Glomerular visceral epithelial cell (primary cell): ENCODE measurements at regions not wholly inside any gene's neighbourhood (a gene's known extent, or its start where the extent isn't known, plus 50 kb on each side); places are given as distances from the start of the nearest gene placed in this dataset.

ENCODE experiments used
- DNase-seq: peaks from one replicate; pipeline ENCODE4 v3.0.0-alpha.2; 2016; ENCODE audit errors: extremely low spot score

DNA sequence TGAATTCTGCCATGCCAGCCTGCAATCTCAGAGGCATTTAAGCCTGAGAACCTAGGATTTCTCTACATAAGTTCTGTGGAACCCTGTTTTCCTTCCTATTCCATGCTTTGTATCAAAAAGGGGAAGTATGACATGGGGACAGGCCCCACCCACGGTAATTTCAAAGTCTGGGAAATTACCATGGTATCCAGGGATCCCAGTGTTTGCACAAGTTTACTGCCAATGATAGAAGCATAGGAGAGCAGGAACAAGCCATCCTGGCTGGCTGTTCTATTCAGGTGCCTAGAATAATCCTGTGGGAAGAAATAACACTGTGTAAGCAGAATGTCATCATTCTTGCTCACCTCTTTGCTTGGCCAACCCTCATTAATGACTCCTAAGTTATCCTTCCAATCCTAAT is 53.8 kb upstream of the ATP1B1 start:
- DNase-seq, result no peak

DNA sequence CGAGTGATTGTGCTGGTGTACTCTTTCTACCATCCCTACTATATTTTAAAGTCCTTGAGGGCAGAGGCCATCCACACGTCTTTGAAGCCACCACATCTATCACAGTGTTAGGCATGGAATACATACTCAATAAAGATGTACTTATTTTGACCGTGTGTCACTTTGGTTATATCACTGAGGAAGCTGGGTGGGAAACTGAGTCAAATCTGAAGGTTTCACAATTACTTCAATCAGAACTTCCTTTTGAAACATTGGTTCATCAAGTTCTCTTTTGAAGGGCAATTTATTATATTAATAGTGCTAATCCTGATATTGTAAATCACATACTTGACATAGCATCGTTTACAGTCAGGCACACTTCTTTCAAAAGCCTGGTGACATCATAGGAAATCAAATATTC is 53.3 kb upstream of the ATP1B1 start:
- DNase-seq, result no peak
